SK-N-SH treated with all-trans-retinoic acid at 6 μM for 48 hours (cell line): ENCODE measurements at regions not wholly inside any gene's neighbourhood (a gene's known extent, or its start where the extent isn't known, plus 50 kb on each side); places are given as distances from the start of the nearest gene placed in this dataset.

Experiments used
- ATAC-seq: fragments of 200-7000 bp; cut with Tn5 transposase; 3 replicates; pipeline ENCODE4 v1.9.1; 2020; ENCODE audit warnings: mild to moderate bottlenecking, moderate library complexity
- ARNTL ChIP-seq: fragments of 450-650 bp; formaldehyde crosslinking; IDR thresholded peaks from 2 replicates; pipeline ENCODE4 v1.5.0; 2020; ENCODE audit warnings: low read depth, mild to moderate bottlenecking, moderate library complexity, borderline replicate concordance
- BACH2 ChIP-seq: fragments of 250-450 bp; sonication (Bioruptor Pico); IDR thresholded peaks from 2 replicates; pipeline ENCODE4 v1.9.0; 2021; ENCODE audit warnings: mild to moderate bottlenecking, borderline replicate concordance
- CREB5 ChIP-seq: fragments of 250-450 bp; sonication (Bioruptor Pico); IDR thresholded peaks from 2 replicates; pipeline ENCODE4 v1.5.1; 2020; ENCODE audit warnings: low read depth, mild to moderate bottlenecking, moderate library complexity
- CSDC2 ChIP-seq: fragments of 250-450 bp; sonication (Bioruptor Pico); IDR thresholded peaks from 2 replicates; pipeline ENCODE4 v1.5.0; 2020; ENCODE audit warnings: mild to moderate bottlenecking, moderate library complexity
- CSRNP3 ChIP-seq: fragments of 250-450 bp; sonication (Bioruptor Pico); IDR thresholded peaks from 2 replicates; pipeline ENCODE4 v1.5.1; 2021; ENCODE audit warnings: mild to moderate bottlenecking, moderate library complexity
- ESRRG ChIP-seq: fragments of 250-450 bp; sonication (Bioruptor Pico); IDR thresholded peaks from 2 replicates; pipeline ENCODE4 v1.6.1; 2021; ENCODE audit warnings: mild to moderate bottlenecking
- GLIS3 ChIP-seq: fragments of 250-450 bp; sonication (Bioruptor Pico); IDR thresholded peaks from 2 replicates; pipeline ENCODE4 v1.5.0; 2020; ENCODE audit warnings: mild to moderate bottlenecking, moderate library complexity
- ISL1 ChIP-seq: fragments of 250-450 bp; sonication (Bioruptor Pico); IDR thresholded peaks from 2 replicates; pipeline ENCODE4 v2.1.2; 2022; ENCODE audit warnings: mild to moderate bottlenecking, moderate library complexity
- OSR1 ChIP-seq: fragments of 250-450 bp; sonication (Bioruptor Pico); IDR thresholded peaks from 2 replicates; pipeline ENCODE4 v1.8.0; 2022; ENCODE audit warnings: moderate library complexity, mild to moderate bottlenecking, inconsistent platforms
- POU6F1 ChIP-seq: fragments of 250-450 bp; sonication (Bioruptor Pico); IDR thresholded peaks from 2 replicates; pipeline ENCODE4 v1.8.0; 2021; ENCODE audit warnings: low read depth, mild to moderate bottlenecking, moderate library complexity, borderline replicate concordance
- PPARA ChIP-seq: fragments of 250-450 bp; sonication (Bioruptor Pico); IDR thresholded peaks from 2 replicates; pipeline ENCODE4 v1.5.0; 2020; ENCODE audit warnings: mild to moderate bottlenecking, borderline replicate concordance
- SNAI2 ChIP-seq: fragments of 250-450 bp; sonication (Bioruptor Pico); IDR thresholded peaks from 2 replicates; pipeline ENCODE4 v1.5.0; 2020; ENCODE audit warnings: mild to moderate bottlenecking, moderate library complexity
- TCF4 ChIP-seq: fragments of 250-450 bp; sonication (Bioruptor Pico); IDR thresholded peaks from 2 replicates; pipeline ENCODE4 v1.8.0; 2021; ENCODE audit warnings: mild to moderate bottlenecking, moderate library complexity, borderline replicate concordance
- TOX ChIP-seq: fragments of 250-450 bp; sonication (Bioruptor Pico); IDR thresholded peaks from 2 replicates; pipeline ENCODE4 v1.8.0; 2021; ENCODE audit warnings: mild to moderate bottlenecking, moderate library complexity, borderline replicate concordance
- ZC3H10 ChIP-seq: fragments of 250-450 bp; sonication (Bioruptor Pico); IDR thresholded peaks from 2 replicates; pipeline ENCODE4 v1.5.1; 2021; ENCODE audit warnings: mild to moderate bottlenecking, moderate library complexity
- ZFP3 ChIP-seq: fragments of 250-450 bp; sonication (Bioruptor Pico); IDR thresholded peaks from 2 replicates; pipeline ENCODE4 v1.5.0; 2020; ENCODE audit warnings: mild to moderate bottlenecking, moderate library complexity
- ZFP30 ChIP-seq: fragments of 450-650 bp; formaldehyde crosslinking; IDR thresholded peaks from 2 replicates; pipeline ENCODE4 v1.5.0; 2022; ENCODE audit warnings: mild to moderate bottlenecking, moderate library complexity
- ZNF565 ChIP-seq: fragments of 450-650 bp; formaldehyde crosslinking; conservative IDR thresholded peaks from 2 replicates; pipeline ENCODE4 v1.5.0; 2020; ENCODE audit warnings: low read depth, mild to moderate bottlenecking, moderate library complexity
- ZNF70 ChIP-seq: fragments of 450-650 bp; formaldehyde crosslinking; IDR thresholded peaks from 2 replicates; pipeline ENCODE4 v1.5.0; 2020; ENCODE audit warnings: mild to moderate bottlenecking, moderate library complexity
- ZNF8 ChIP-seq: fragments of 450-650 bp; formaldehyde crosslinking; IDR thresholded peaks from 2 replicates; pipeline ENCODE4 v1.5.0; 2020; ENCODE audit warnings: mild to moderate bottlenecking, moderate library complexity
- TF ChIP-seq, protein P1 (sequence below): fragments of 250-450 bp; sonication (Bioruptor Pico); IDR thresholded peaks from 2 replicates; pipeline ENCODE4 v1.5.0; 2020; ENCODE audit warnings: mild to moderate bottlenecking, moderate library complexity
- TF ChIP-seq, protein P2 (sequence below): fragments of 250-450 bp; sonication (Bioruptor Pico); IDR thresholded peaks from 2 replicates; pipeline ENCODE4 v1.8.0; 2020; ENCODE audit warnings: mild to moderate bottlenecking, moderate library complexity, borderline replicate concordance

DNA sequence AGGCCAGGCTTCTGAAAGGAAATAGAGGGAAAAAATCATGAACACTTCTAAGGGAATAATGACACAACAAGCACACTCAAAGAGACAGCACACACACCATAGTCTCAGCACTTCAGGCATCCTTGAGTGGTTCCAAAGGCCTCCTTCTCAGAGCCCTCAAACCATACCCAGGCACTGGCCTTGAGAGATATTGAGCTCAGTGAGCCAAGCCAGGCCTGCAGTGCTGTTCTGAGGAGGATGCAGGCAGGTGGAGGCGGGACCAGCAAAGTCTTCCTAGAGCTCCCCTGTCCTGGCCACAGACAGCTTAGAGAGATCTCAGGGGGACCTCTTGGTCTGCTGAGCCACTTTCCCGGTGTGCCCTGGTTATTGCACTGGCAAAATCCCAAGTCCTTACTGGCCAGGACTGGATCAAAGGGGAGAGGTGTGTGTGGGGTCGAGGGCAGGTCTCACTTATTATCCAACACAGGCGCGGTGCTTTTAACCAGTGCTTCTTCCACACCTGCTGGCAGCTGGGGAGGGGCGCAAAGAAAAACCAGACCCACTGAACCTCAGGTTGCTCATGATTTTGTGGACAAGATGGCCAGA lies 86.8 kb upstream of the HAAO start:
- TF ChIP-seq ZFP3 (no peak), ARNTL (CRISPR knock-in tag) (no peak), ZC3H10 (CRISPR knock-in tag) (no peak), OSR1 (CRISPR knock-in tag) (no peak), CREB5 (CRISPR knock-in tag) (no peak), PPARA (CRISPR knock-in tag) (no peak), ESRRG (CRISPR knock-in tag) (no peak), POU6F1 (no peak), CSRNP3 (CRISPR knock-in tag) (no peak), ZNF565 (CRISPR knock-in tag) (no peak), GLIS3 (CRISPR knock-in tag) (no peak), ISL1 (CRISPR knock-in tag) (no peak)
- TF ChIP-seq, protein P1, sequence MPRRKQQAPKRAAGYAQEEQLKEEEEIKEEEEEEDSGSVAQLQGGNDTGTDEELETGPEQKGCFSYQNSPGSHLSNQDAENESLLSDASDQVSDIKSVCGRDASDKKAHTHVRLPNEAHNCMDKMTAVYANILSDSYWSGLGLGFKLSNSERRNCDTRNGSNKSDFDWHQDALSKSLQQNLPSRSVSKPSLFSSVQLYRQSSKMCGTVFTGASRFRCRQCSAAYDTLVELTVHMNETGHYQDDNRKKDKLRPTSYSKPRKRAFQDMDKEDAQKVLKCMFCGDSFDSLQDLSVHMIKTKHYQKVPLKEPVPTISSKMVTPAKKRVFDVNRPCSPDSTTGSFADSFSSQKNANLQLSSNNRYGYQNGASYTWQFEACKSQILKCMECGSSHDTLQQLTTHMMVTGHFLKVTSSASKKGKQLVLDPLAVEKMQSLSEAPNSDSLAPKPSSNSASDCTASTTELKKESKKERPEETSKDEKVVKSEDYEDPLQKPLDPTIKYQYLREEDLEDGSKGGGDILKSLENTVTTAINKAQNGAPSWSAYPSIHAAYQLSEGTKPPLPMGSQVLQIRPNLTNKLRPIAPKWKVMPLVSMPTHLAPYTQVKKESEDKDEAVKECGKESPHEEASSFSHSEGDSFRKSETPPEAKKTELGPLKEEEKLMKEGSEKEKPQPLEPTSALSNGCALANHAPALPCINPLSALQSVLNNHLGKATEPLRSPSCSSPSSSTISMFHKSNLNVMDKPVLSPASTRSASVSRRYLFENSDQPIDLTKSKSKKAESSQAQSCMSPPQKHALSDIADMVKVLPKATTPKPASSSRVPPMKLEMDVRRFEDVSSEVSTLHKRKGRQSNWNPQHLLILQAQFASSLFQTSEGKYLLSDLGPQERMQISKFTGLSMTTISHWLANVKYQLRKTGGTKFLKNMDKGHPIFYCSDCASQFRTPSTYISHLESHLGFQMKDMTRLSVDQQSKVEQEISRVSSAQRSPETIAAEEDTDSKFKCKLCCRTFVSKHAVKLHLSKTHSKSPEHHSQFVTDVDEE (CRISPR knock-in tag): no peak
- TF ChIP-seq, protein P2, sequence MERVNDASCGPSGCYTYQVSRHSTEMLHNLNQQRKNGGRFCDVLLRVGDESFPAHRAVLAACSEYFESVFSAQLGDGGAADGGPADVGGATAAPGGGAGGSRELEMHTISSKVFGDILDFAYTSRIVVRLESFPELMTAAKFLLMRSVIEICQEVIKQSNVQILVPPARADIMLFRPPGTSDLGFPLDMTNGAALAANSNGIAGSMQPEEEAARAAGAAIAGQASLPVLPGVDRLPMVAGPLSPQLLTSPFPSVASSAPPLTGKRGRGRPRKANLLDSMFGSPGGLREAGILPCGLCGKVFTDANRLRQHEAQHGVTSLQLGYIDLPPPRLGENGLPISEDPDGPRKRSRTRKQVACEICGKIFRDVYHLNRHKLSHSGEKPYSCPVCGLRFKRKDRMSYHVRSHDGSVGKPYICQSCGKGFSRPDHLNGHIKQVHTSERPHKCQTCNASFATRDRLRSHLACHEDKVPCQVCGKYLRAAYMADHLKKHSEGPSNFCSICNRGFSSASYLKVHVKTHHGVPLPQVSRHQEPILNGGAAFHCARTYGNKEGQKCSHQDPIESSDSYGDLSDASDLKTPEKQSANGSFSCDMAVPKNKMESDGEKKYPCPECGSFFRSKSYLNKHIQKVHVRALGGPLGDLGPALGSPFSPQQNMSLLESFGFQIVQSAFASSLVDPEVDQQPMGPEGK (CRISPR knock-in tag): no peak
- ATAC-seq: no peak

DNA sequence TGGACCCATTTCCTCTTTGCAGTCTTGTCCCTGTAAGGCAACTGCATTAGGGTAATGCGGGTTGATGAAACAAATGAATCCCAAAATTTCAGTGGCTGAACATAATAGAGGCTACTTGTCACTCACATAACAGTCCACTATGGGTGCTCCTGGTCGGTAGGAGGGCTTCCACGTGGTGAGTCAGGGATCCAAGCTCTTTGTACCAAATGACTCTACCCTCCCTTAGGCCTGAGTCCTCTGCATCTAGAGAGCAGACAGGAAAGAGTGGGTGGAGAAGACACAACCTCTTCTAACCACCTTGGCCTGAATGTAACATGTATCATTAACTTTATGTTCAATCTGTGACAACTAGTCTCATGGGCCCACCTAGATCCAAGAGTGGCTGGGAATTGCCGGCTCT lies 86.2 kb upstream of the HAAO start:
- ATAC-seq: no peak
- TF ChIP-seq ISL1 (CRISPR knock-in tag) (no peak), CSDC2 (no peak), BACH2 (CRISPR knock-in tag) (no peak), SNAI2 (no peak), ZFP30 (CRISPR knock-in tag) (no peak), ZNF565 (CRISPR knock-in tag) (no peak), PPARA (CRISPR knock-in tag) (no peak), GLIS3 (CRISPR knock-in tag) (no peak), OSR1 (CRISPR knock-in tag) (no peak), ZFP3 (no peak), TOX (CRISPR knock-in tag) (no peak), CREB5 (CRISPR knock-in tag) (no peak), ZNF8 (no peak), TCF4 (CRISPR knock-in tag) (no peak), ZNF70 (CRISPR knock-in tag) (no peak)
- TF ChIP-seq, protein P1 (CRISPR knock-in tag): no peak
